ENCODE measurements at regions not wholly inside any gene's neighbourhood (a gene's known extent, or its start where the extent isn't known, plus 50 kb on each side); places are given as distances from the start of the nearest gene placed in this dataset.

DNA sequence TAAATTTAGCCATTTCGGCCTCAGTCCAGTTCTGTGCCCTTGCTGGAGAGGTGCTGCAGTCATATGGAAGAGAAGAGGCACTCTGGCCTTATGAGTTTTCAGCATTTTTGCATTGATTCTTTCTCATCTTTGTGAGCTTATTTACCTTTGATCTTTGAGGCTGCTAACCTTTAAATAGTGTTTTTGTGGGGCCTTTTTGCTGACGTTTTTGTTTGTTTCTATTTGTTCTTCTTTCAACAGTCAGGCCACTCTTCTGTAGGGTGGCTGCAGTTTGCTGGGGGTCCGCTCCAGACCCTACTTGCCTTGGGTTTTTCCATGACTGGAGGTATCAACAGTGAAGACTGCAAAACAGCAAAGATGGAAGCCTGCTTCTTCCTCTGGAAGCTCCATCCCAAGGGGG is 1951.7 kb upstream of the LRRTM1 start:
- TF ChIP-seq, protein P1, sequence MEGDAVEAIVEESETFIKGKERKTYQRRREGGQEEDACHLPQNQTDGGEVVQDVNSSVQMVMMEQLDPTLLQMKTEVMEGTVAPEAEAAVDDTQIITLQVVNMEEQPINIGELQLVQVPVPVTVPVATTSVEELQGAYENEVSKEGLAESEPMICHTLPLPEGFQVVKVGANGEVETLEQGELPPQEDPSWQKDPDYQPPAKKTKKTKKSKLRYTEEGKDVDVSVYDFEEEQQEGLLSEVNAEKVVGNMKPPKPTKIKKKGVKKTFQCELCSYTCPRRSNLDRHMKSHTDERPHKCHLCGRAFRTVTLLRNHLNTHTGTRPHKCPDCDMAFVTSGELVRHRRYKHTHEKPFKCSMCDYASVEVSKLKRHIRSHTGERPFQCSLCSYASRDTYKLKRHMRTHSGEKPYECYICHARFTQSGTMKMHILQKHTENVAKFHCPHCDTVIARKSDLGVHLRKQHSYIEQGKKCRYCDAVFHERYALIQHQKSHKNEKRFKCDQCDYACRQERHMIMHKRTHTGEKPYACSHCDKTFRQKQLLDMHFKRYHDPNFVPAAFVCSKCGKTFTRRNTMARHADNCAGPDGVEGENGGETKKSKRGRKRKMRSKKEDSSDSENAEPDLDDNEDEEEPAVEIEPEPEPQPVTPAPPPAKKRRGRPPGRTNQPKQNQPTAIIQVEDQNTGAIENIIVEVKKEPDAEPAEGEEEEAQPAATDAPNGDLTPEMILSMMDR (IDR thresholded peaks at IDR 0.05; ENCODE audit: poor library complexity): no peak
- TF ChIP-seq EZH2phosphoT487 (IDR thresholded peaks at IDR 0.05; ENCODE audit: low read depth, severe bottlenecking, unreplicated experiment): no peak
- TF ChIP-seq EZH2 (IDR thresholded peaks at IDR 0.05; ENCODE audit: borderline replicate concordance): no peak
